Lower leg skin (tissue), 4 donors: ENCODE measurements at regions not wholly inside any gene's neighbourhood (a gene's known extent, or its start where the extent isn't known, plus 50 kb on each side); places are given as distances from the start of the nearest gene placed in this dataset.

Experiments
- DNase-seq, 2 donors: peaks; one replicate each; pipeline ENCODE4 v3.0.0-alpha.2; 2019; ENCODE audit warnings: low spot score in 2 of 2
- H3K4me3 ChIP-seq: fragments of 200-600 bp; sonication (generic); 2 replicates; pipeline ENCODE4 v1.5.1; 2017; ENCODE audit warnings: mild to moderate bottlenecking, low read depth; ENCODE audit not compliant: poor library complexity, severe bottlenecking
- POLR2A ChIP-seq, 2 donors: fragments of 450-650 bp; IDR thresholded peaks; one replicate each; pipeline ENCODE4 v1.6.1; 2016 to 2017; ENCODE audit warnings: antibody characterized with exemption in 2 of 2, mild to moderate bottlenecking in 1 of 2, moderate library complexity in 1 of 2
- WGBS, 2 donors: methylation state at CpG; one replicate each; pipeline ENCODE4 v1.1.5; 2018; 5-methylcytosine and 5-hydroxymethylcytosine counted together
- intact Hi-C: fragments of 100-400 bp; cut with DNase I; formaldehyde crosslinking; loops from one replicate; pipeline ENCODE4 v1.15.0; 2023; ENCODE audit warnings: low total_unique reads
- TF ChIP-seq, protein P1 (sequence below), 3 donors: fragments of 450-650 bp; IDR thresholded peaks; one replicate each; pipeline ENCODE4 v1.5.1; 2016; ENCODE audit warnings: antibody characterized with exemption in 3 of 3, mild to moderate bottlenecking in 3 of 3, moderate library complexity in 2 of 3

DNA sequence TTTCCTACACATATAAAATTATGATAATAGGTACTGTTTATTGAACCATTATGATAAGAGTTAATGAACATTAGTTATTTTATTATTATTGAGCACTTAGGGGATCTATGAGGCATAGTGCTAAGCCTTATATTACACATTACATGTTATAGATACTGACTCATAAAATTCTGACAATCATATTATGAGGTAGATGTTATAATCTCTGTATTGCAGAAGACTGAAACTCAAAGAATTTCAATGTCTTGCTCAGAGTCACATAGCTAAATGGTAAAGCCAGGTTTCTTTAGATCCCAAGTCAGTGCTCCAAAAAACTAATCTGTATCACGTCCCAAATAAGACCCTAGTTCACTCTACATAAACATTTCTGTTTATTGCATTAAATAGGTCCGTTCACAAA is 207.2 kb upstream of the CNKSR2 start:
- intact Hi-C loops = no loop called here
- WGBS, 2 donors = 58 to 75% methylated on average over 2 of the region's 2 CpGs
- TF ChIP-seq POLR2A (IDR thresholded peaks at IDR 0.05) = no peak
- TF ChIP-seq, protein P1, sequence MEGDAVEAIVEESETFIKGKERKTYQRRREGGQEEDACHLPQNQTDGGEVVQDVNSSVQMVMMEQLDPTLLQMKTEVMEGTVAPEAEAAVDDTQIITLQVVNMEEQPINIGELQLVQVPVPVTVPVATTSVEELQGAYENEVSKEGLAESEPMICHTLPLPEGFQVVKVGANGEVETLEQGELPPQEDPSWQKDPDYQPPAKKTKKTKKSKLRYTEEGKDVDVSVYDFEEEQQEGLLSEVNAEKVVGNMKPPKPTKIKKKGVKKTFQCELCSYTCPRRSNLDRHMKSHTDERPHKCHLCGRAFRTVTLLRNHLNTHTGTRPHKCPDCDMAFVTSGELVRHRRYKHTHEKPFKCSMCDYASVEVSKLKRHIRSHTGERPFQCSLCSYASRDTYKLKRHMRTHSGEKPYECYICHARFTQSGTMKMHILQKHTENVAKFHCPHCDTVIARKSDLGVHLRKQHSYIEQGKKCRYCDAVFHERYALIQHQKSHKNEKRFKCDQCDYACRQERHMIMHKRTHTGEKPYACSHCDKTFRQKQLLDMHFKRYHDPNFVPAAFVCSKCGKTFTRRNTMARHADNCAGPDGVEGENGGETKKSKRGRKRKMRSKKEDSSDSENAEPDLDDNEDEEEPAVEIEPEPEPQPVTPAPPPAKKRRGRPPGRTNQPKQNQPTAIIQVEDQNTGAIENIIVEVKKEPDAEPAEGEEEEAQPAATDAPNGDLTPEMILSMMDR (IDR thresholded peaks at IDR 0.05) = no peak
- no peak overlapping the region for H3K4me3 ChIP-seq
- no peak for DNase-seq

DNA sequence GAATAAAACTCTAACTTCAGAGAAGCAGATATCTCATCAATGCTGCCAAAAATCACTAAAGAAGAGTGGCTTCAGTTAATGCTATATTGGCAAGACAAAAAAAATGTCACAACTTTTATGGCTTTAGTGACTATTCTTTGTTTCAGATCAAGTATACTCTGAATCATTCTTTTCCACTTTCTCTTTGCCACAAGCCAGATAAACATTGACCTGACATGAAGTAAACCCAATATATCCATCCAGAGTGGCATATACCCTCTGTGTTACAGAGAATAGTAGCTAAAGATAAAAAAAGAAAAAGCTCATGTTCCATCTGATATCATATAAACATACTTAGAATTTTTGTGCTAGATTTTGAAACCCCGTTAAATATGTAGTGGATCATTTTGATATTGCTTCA is 206.7 kb upstream of the CNKSR2 start:
- intact Hi-C loops = no loop called here
- TF ChIP-seq, protein P1 (IDR thresholded peaks at IDR 0.05) = no peak
- no peak for TF ChIP-seq POLR2A (IDR thresholded peaks at IDR 0.05)
- 70 to 72% methylated on average over 1 of the region's 1 CpG for WGBS, 2 donors
- no peak overlapping the region for H3K4me3 ChIP-seq
- no peak for DNase-seq

DNA sequence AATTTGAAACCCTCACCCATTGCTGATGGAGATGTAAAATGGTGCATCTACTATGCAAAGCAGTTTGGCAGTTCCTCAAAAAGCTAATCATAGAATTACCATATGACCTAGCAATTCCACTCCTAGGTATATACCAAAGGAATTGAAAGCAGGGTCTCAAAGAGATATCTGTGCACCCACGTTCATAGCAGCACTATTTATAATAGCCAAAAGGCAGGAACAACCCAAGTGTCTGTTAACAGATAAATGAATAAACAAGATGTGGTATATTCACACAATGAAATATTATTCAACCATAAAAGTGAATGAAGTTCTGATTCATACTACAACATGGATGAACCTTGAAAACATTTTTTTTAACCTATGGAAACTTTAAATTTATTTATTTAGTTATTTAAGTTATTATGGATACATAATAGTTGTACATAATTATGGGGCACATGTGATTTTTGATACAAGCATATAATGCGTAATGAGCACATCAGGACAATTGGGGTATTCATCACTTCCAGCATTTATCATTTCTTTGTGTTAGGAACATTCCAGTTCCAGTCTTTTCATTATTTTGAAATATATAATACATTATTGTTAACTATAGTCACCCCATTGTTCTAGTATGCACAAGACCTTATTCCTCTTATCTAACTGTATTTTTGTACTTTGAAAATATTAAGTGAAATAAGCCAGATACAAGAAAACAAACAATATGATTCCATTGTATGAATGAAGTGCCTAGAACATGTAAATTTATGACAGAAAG is 205.6 kb upstream of the CNKSR2 start:
- 60 to 73% methylated on average over 2 of the region's 2 CpGs for WGBS, 2 donors
- TF ChIP-seq, protein P1 (IDR thresholded peaks at IDR 0.05) = no peak
- TF ChIP-seq POLR2A (IDR thresholded peaks at IDR 0.05) = no peak
- intact Hi-C loops = no loop called here
- no peak overlapping the region for H3K4me3 ChIP-seq
- DNase-seq = no peak

DNA sequence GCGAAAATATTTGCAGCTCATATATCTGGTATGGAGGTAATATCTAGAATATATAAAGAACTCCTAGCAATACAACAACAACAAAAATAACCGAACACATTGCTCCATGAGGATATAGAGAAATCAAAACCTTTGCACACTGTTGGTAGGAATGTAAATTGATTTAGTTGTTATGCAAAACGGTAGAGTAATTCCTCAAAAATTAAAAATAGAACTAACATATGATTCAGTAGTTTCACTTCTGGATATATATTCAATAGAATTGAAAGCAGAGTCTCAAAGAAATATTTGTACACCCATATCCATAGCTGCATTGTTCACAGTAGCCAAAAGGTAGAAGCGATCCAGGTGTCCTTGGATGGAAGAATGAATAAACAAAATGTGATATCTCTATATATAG is 203.0 kb upstream of the CNKSR2 start:
- intact Hi-C loops = no loop called here
- H3K4me3 ChIP-seq = no peak overlapping the region
- TF ChIP-seq, protein P1 (IDR thresholded peaks at IDR 0.05) = no peak
- no peak for TF ChIP-seq POLR2A (IDR thresholded peaks at IDR 0.05)
- WGBS, 2 donors = 74 to 86% methylated on average over 4 of the region's 4 CpGs
- DNase-seq = no peak

DNA sequence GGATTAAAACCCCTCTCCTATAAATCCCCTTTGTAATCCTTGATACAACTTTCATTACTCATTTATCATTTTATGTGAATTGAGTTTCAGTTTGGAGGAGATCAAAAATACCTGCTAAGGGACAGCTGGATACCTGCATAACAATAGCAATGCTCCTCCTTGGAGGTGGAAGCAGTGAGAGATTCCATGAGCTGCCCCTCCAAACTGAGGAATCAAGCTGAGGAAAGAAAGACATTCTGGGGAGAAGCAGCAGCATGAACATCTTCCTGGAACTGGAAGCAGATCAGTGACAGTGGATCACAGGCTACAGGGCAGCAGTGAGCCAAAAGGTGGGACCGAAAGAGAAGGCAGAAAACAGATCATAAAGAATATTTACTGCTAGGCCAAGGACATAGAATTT is 199.8 kb upstream of the CNKSR2 start:
- TF ChIP-seq POLR2A (IDR thresholded peaks at IDR 0.05) = no peak
- TF ChIP-seq, protein P1 (IDR thresholded peaks at IDR 0.05) = no peak
- 57 to 74% methylated on average over 1 of the region's 1 CpG for WGBS, 2 donors
- DNase-seq = no peak
- intact Hi-C loops = no loop called here
- H3K4me3 ChIP-seq = no peak overlapping the region
